ENCODE measurements at regions not wholly inside any gene's neighbourhood (a gene's known extent, or its start where the extent isn't known, plus 50 kb on each side); places are given as distances from the start of the nearest gene placed in this dataset.
A peak's percentile ranks its signal among the peaks of the same experiment; 100 is the strongest.

- DNase-seq, result peak; percentile 32
Measured at GRCh38 chr2:236656166-236656565, 86.5 kb downstream of the ACKR3 start.

GRCh38 chr2:236656721-236657120 is 87.1 kb downstream of the ACKR3 start:
- DNase-seq, result peak; percentile 25

DNA sequence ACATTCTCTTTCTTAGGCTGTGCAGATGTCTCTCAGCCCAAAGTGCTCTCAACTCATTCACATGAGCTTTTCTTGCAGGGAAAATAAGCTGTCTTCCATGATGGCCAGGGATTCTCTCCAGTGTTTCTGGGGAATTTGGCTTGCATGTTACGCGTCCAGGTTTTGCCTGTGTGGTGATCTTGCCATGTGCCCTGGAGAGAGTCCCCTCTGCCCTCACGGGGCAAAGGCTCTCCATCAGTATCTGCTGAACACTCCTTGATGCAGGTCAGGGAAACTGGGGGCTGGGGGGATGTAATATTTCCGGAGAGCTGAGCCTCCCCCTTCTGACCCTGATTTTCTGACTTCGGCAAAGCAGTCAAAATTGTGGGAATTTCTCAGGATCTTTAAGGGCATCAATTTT is 87.6 kb downstream of the ACKR3 start:
- DNase-seq, result peak; percentile 23

DNA sequence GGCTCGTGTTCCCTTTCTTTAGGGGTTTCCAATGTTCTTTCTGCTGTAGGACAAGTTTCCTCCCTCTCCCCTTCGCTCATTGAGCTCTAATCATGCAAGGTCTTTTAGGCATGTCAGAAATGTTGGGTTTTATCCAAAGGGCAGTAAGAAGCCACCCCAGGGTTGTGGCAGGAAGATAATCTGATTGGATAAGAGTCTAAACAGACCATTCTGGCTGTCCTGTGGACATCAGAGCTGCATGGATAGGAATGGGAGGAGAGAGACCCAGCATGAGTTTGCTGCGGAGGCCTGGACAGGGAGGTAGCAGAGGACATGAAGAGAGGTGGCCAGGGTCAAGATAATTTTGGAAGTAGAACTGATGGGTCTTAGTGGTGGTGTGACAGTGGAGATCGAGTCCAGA is 88.2 kb downstream of the ACKR3 start:
- peak; percentile 20 for DNase-seq

DNA sequence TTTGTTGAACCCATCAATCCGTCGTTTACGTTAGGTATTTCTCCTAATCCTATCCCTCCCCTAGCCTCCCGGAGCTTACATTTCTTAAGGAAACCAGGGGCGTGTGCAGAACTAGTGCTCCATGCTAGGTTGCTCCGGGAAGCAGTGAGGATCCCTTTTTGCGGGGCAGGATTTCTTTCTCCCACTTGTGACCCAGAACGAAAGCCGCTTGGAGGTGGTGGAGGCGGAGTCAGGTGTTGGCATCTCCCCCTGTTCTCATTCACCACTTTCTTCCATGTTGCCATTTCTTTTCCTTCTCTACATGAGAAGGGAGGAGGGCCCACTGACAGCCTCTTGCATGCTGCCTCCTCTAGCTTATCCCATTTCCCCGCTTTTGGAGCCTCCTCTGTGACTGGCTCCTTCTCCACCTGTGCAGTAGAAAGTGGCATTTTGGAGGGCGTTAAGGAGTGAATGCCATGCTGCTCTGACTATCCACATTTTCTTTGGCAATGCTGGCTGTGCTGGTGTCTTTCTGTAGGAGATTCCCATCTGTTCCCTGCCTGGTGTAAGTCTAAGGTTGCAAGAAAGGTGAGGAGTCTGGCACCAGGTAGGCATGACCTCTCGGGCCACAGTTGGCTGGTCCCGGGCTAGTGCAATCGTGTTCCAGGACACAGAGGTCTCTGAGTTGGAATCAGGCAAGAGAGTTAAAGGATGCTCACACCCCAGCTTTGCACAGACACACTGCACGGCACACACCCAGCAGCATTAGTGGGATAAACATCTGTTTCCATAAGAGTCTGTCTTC is 89.5 kb downstream of the ACKR3 start:
- peak; percentile 13 for DNase-seq

- peak; percentile 3 for DNase-seq
Measured at GRCh38 chr2:236659758-236660150, 90.1 kb downstream of the ACKR3 start.

- no peak for DNase-seq
Measured at GRCh38 chr2:236661061-236661761, 91.6 kb downstream of the ACKR3 start.

DNA sequence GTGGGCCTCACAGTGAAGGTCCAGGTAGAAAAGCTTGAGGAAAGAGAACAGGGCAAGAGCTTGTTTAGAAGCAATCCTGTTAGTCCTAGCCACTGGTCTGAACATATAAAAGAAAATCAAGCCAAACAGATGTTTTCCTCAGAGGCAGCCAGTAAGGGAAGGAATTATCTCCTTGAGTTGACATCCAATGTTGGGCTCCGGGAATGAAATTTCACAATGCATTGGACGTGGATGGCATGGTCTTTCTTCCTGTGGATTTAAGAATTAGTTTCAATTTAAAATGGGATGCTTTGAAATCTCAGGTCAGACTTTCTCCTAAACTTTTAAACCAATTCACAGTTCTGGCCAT is 92.1 kb downstream of the ACKR3 start:
- no peak for DNase-seq

DNA sequence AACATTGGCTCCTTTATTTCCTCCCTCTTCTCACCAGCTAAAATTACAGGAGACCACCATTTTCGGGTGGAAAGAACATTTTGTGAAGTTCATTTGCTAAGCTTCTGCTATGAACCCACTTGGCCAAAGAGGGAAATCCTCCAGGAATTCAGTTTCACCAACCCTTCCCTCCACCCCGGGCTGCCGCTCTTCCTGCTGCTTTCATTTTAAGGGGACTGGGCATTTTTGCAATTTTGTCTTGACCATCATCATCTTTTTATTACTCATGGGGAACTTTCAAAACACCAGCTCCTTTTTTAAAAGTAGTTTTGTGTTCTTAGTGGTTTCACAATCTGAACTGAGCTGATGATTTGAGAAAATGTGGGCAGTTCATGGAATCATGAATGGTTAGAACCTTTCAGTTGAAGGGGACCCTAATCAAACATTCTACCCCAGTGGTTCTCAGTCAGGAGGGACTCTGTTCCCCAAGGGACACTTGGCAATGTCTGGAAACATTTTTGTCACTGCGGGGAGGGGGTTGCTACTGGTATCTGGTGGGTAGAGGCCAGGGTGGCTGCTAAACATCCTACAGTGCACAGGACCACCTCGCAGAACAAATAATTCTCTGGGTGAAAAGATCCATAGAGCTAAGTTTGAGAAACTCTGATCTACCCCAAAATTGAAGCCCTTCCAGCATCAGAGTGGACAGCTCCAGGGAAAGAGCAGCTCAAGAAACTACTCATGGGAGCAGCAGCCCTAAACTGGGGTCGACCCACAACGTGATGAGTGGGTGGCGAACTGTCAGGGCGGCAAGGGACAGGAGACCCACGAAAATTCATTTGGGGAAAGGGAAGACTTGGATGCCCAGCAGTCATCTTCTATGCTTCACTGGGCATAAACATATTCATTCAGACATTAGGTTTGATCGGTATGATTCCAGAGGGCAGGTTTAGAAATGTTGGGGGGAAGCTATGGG is 92.9 kb downstream of the ACKR3 start:
- DNase-seq, result no peak

DNA sequence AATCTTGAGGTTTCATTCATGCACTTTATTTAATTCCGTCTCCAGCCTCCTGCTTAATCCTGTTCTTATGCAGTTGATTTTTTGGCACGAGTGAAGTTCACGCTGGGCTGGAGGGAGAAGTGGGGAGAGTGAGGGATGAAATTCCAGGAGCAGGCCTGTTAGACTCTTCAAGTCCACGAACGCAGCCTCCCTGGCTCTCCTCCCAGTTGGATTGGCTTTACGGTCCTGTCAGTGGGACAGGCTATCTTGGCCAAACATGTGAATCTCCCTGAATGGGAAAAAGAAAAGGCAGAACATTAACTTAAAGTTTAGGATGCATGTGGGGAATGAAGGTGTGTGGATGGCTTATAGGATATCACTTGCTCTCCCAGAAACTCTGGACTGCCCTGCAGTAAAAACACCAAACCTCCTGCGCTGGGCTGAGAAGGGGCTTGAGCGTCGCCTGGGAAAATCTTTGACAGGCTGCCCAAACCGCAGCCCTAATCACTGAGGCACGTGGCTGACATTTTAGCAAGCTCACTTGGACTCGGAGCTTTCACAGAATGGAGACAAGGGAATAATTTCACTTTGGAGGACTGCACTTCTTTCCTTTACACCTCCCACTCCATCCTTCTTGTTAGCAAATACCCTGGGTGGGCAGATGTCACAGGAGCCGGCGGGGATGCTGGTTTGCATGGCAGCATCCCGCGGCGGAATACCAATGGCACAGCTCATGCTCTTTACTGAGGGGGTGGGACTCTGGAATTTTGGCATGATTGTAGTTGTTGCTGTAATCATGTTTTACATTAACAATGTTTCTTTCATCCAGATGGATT is 93.9 kb downstream of the ACKR3 start:
- no peak for DNase-seq

GRCh38 chr2:236664136-236664535 is 94.5 kb downstream of the ACKR3 start:
- peak; percentile 17 for DNase-seq

- peak; percentile 13 for DNase-seq
Measured at GRCh38 chr2:236665101-236665500, 95.5 kb downstream of the ACKR3 start.

GRCh38 chr2:236665572-236666118 is 96.0 kb downstream of the ACKR3 start:
- peak; percentile 45 for DNase-seq

DNA sequence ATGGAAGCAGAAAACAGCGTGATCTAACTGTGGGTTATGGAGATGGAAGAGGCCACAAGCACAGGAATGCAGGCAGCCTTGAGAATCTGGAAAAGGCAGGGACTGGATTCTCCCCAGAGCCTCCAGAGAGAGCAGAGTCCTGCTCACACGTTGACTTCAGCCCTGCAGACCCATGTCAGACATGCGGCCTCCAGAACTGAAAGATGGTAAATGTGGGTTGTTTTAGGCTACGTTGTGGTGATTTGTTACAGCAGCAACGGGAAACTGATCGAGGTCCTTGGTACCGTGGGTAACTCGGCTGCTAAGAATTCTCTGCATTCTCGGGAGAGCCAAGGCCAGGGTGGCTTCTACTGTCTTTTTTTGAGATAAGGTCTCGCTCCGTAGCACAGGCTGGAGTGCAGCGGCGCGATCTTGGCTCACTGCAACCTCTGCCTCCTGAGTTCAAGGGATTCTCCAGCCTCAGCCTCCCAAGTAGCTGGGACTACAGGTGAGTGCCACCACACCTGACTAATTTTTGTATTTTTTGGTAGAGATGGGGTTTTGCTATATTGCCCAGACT is 97.1 kb downstream of the ACKR3 start:
- DNase-seq, result peak; percentile 6

- peak; percentile 32 for DNase-seq
Measured at GRCh38 chr2:236667526-236667925, 97.9 kb downstream of the ACKR3 start.

- DNase-seq, result peak; percentile 30
Measured at GRCh38 chr2:236668531-236668969, 98.9 kb downstream of the ACKR3 start.

DNA sequence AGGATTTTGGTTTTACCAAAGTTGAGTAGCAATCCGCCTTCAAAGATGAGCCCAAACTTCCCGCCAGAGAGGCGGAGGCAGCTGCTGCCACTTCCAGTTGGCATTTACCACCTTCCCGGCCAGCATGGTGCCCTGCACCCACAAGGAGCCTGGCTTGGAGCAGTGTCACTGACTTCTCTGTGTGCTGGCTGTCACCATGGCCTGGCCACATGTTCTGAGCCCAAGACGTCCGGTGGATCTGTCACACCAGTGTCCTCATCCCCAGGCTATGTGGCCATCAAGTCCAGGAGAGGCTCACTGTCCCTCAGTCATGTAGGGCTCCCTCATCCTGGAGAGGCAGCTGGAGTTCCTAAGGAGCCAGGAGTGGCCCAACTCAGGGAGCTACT is 100.6 kb downstream of the ACKR3 start:
- DNase-seq, result no peak

- no peak for DNase-seq
Measured at GRCh38 chr2:236671896-236672562, 102.4 kb downstream of the ACKR3 start.

- no peak for DNase-seq
Measured at GRCh38 chr2:236672606-236673005, 103.0 kb downstream of the ACKR3 start.

- DNase-seq, result peak; percentile 20
Measured at GRCh38 chr2:236673126-236673822, 103.6 kb downstream of the ACKR3 start.

- peak; percentile 25 for DNase-seq
Measured at GRCh38 chr2:236673823-236674185, 104.2 kb downstream of the ACKR3 start.

All from activated CD8-positive, alpha-beta memory T cell treated with anti-CD3 and anti-CD28 coated beads, Interleukin-2, amount 50 U/mL, for 48 hours (primary cell).